Testis (tissue), 2 donors: ENCODE measurements at regions not wholly inside any gene's neighbourhood (a gene's known extent, or its start where the extent isn't known, plus 50 kb on each side); places are given as distances from the start of the nearest gene placed in this dataset.

Experiments
- CTCF ChIP-seq, 3 experiments: fragments of 450-650 bp in 2 of 3; fragments of 200-600 bp in 1 of 3; sonication (generic) in 1 of 3; IDR thresholded peaks; one replicate each; pipeline ENCODE4 v1.5.1; 2016 to 2019; ENCODE audit warnings: antibody characterized with exemption in 3 of 3, mild to moderate bottlenecking in 2 of 3, moderate library complexity in 1 of 3
- POLR2A ChIP-seq: fragments of 450-650 bp; IDR thresholded peaks from one replicate; pipeline ENCODE4 v1.6.1; 2017; ENCODE audit warnings: antibody characterized with exemption, mild to moderate bottlenecking, moderate library complexity

DNA sequence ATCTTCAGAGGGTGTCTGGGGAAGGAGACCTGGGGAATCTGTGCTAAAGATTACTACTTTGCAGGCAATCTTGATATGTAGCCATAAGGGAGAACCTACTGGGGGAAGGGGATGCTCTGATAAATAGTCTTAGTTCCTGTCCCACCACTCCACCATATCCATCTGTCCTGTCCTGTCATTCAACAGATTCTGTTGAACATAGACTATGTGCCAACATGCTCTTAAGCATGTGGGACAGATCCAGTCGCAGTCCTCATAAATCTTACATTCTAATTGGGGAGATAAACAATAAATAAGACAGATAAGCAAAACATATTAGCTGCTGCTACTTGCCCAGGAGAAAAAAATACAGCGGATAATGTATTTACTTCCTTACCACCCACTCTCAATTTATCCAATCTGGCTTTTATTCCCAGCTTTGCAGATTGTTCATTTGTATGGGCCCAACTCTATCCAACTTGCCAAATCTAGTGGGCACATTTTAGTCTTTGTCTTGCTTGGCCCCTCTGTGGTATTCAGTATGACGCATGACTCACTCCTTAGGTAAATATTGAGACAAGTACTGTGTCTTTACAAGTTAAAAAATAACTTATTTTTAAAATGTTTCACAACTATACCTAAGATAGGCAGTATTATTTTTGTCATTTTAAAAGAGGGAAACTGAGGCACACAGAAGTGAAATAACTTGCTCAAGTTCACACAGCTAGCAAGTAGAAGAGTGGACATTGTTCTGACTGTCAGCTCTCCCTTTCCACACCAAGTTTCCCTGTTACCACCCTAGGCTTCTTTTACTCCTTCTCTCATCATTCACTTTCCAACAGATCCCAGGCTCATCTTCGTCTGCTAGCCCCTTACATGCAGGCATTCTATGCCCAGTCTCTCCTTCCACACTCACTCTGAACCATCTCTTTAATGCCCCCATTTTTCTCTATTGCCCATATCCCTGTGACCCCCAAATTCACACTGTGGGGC is 133.6 kb upstream of the SESN3 start:
- TF ChIP-seq CTCF (IDR thresholded peaks at IDR 0.05), result no peak
- TF ChIP-seq POLR2A, result no peak
